Endodermal cell (in vitro differentiated cells): ENCODE measurements at regions not wholly inside any gene's neighbourhood (a gene's known extent, or its start where the extent isn't known, plus 50 kb on each side); places are given as distances from the start of the nearest gene placed in this dataset.

Source experiments
- DNase-seq: peaks from one replicate; pipeline ENCODE4 v3.0.0-alpha.2; 2017
- H3K27ac ChIP-seq: 2 replicates; pipeline ENCODE4 v1.5.1; 2013; ENCODE audit warnings: mild to moderate bottlenecking, low read depth, low read length, moderate library complexity
- H3K27me3 ChIP-seq: 2 replicates; pipeline ENCODE4 v1.6.1; 2013; ENCODE audit warnings: mild to moderate bottlenecking, low read length, moderate library complexity; ENCODE audit not compliant: insufficient read depth, control insufficient read depth, poor library complexity, severe bottlenecking
- H3K36me3 ChIP-seq: 2 replicates; pipeline ENCODE4 v1.7.0; 2013; ENCODE audit warnings: mild to moderate bottlenecking, low read length, moderate library complexity; ENCODE audit not compliant: control insufficient read depth, insufficient read depth
- H3K4me1 ChIP-seq: one replicate; pipeline ENCODE4 v1.7.0; 2013; ENCODE audit warnings: low read length; ENCODE audit not compliant: control insufficient read depth, insufficient read depth
- H3K4me3 ChIP-seq: 2 replicates; pipeline ENCODE4 v1.5.1; 2013; ENCODE audit warnings: mild to moderate bottlenecking, low read length, moderate library complexity
- H3K9ac ChIP-seq: 2 replicates; pipeline ENCODE4 v1.6.1; 2013; ENCODE audit warnings: mild to moderate bottlenecking, low read length, moderate library complexity; ENCODE audit not compliant: poor library complexity, severe bottlenecking; ENCODE audit errors: extremely low read depth
- H3K9me3 ChIP-seq: 2 replicates; pipeline ENCODE4 v1.6.1; 2013; ENCODE audit warnings: mild to moderate bottlenecking, low read length, moderate library complexity; ENCODE audit not compliant: control insufficient read depth
- H3K27ac Mint-ChIP-seq: 2 replicates; pipeline ENCODE4 v1.8.0; 2020; ENCODE audit warnings: mixed read lengths
- H3K27me3 Mint-ChIP-seq: 2 replicates; pipeline ENCODE4 v1.8.0; 2021; ENCODE audit warnings: mild to moderate bottlenecking, mixed read lengths; ENCODE audit not compliant: insufficient read depth
- H3K36me3 Mint-ChIP-seq: 2 replicates; pipeline ENCODE4 v1.8.0; 2020; ENCODE audit warnings: low read depth, mixed read lengths
- H3K4me1 Mint-ChIP-seq: 2 replicates; pipeline ENCODE4 v1.8.0; 2020; ENCODE audit warnings: mixed read lengths
- H3K4me3 Mint-ChIP-seq: 2 replicates; pipeline ENCODE4 v1.8.0; 2020; ENCODE audit warnings: mild to moderate bottlenecking, moderate library complexity, mixed read lengths
- H3K9me3 Mint-ChIP-seq: 2 replicates; pipeline ENCODE4 v1.8.0; 2020; ENCODE audit warnings: mild to moderate bottlenecking, mixed read lengths
- WGBS, 2 experiments: methylation state at CpG; one replicate each; pipeline versions ENCODE4 v1.1.5 to v1.1.7; 2013; ENCODE audit warnings: missing lambda C conversion rate in 2 of 2, mixed read lengths in 1 of 2; ENCODE audit not compliant: insufficient coverage in 1 of 2, insufficient read length in 1 of 2; 5-methylcytosine and 5-hydroxymethylcytosine counted together
- TF ChIP-seq, protein P1 (sequence below): fragments of 200-600 bp; sonication (generic); conservative IDR thresholded peaks from 2 replicates; pipeline ENCODE4 v1.5.0; 2021; ENCODE audit warnings: antibody characterized with exemption, mild to moderate bottlenecking

DNA sequence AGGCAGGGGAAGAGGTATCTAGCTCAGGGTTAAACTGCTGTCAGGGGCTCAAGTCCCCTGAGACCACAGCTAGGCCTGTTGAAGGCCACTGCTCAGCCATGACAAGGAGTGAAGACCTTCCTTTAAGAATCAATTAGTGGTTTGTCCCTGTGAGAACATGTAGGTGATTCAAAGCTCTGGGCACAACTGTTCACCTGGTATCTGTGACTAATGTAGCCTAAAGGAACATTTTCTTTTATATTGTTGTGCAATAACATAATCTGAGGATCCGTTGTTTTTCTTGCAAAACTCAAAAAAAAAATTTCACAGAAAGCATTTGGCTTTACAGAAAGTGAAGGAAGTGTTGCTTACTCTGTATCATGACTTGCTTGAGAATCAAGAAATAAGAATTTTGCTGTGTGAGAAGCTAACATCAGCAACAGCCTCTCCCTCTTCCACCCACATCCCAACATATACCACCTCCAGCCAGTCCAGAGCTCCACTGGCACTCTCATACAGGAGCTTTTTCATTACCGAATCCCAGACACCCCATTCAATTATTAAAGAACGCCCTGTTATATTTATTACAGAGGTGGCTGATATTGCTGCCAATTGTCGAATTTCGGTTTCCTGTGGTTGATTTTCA is 807.0 kb downstream of the TLE4 start:
- Histone ChIP-seq H3K9me3 (no peaks in the 10 kb centered on the region), H3K9ac (no peak overlapping the region), H3K27me3 (no peaks in the 10 kb centered on the region), H3K27ac (no peak overlapping the region), H3K36me3 (no peaks in the 10 kb centered on the region), H3K4me1 (no peaks in the 10 kb centered on the region), H3K4me3 (no peak overlapping the region)
- 75 to 96% methylated on average over 3 to 5 of the region's 5 CpGs for WGBS, 2 experiments
- no peak for DNase-seq
- no peak overlapping the region for H3K27ac Mint-ChIP-seq
- H3K27me3 Mint-ChIP-seq = no peaks in the 10 kb centered on the region
- no peaks in the 10 kb centered on the region for H3K36me3 Mint-ChIP-seq
- no peak overlapping the region for H3K4me3 Mint-ChIP-seq
- TF ChIP-seq, protein P1, sequence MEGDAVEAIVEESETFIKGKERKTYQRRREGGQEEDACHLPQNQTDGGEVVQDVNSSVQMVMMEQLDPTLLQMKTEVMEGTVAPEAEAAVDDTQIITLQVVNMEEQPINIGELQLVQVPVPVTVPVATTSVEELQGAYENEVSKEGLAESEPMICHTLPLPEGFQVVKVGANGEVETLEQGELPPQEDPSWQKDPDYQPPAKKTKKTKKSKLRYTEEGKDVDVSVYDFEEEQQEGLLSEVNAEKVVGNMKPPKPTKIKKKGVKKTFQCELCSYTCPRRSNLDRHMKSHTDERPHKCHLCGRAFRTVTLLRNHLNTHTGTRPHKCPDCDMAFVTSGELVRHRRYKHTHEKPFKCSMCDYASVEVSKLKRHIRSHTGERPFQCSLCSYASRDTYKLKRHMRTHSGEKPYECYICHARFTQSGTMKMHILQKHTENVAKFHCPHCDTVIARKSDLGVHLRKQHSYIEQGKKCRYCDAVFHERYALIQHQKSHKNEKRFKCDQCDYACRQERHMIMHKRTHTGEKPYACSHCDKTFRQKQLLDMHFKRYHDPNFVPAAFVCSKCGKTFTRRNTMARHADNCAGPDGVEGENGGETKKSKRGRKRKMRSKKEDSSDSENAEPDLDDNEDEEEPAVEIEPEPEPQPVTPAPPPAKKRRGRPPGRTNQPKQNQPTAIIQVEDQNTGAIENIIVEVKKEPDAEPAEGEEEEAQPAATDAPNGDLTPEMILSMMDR = no peak
- no peaks in the 10 kb centered on the region for H3K9me3 Mint-ChIP-seq
- H3K4me1 Mint-ChIP-seq = peaks cover 16% of the 10 kb centered on the region

DNA sequence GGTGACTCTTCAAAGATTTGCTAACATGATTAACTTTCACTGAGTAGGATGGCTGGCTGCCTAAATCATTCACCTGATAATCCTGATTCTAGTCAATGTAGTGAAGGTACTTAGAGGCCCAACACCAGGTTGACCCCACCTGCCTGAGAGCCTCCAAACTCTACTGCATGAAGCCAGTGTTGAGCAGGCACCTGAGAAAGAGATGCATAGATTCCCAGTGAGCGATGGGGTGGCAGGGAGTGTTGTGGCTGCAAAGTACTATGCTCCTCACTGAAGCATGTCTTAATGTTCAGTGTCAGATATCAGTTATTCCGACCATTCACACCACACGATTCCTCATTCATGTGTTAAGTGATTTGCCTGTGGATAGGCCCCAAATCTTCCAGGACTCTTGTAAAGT is 804.4 kb downstream of the TLE4 start:
- no peak for DNase-seq
- TF ChIP-seq, protein P1 = no peak
- H3K4me1 Mint-ChIP-seq = peaks cover 27% of the 10 kb centered on the region
- H3K36me3 Mint-ChIP-seq = no peaks in the 10 kb centered on the region
- no peaks in the 10 kb centered on the region for H3K27me3 Mint-ChIP-seq
- no peak overlapping the region for H3K27ac Mint-ChIP-seq
- no peaks in the 10 kb centered on the region for H3K4me1 ChIP-seq
- H3K9me3 Mint-ChIP-seq = no peaks in the 10 kb centered on the region
- no peaks in the 10 kb centered on the region for H3K36me3 ChIP-seq
- no peak overlapping the region for H3K9ac ChIP-seq
- no peak overlapping the region for H3K4me3 ChIP-seq
- H3K4me3 Mint-ChIP-seq = no peak overlapping the region
- H3K9me3 ChIP-seq = no peaks in the 10 kb centered on the region
- 87 to 100% methylated on average over 1 to 3 of the region's 3 CpGs for WGBS, 2 experiments
- no peaks in the 10 kb centered on the region for H3K27me3 ChIP-seq
- H3K27ac ChIP-seq = no peak overlapping the region

DNA sequence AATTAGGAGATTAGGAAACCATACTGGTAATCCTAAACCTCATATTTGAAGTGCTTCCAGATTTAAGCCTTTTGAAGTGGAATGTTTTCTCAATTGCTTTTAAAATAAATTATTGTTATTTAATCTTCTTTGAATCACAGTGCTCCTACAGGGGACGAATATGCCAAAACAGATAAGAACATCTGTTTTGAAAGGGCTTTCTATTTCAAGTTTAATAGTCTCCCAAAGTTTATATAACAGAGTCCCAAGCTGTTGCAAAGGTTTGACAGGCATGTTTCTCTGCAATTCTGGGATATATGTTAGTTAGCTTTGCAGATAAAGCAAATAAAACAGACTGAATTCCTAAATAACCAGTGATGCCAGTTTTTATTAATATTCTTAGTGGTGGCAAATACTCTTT is 803.7 kb downstream of the TLE4 start:
- Histone ChIP-seq H3K4me3 (no peak overlapping the region), H3K36me3 (no peaks in the 10 kb centered on the region), H3K27me3 (no peaks in the 10 kb centered on the region), H3K27ac (no peak overlapping the region), H3K9ac (no peak overlapping the region), H3K9me3 (no peaks in the 10 kb centered on the region), H3K4me1 (no peaks in the 10 kb centered on the region)
- H3K36me3 Mint-ChIP-seq = no peaks in the 10 kb centered on the region
- H3K4me3 Mint-ChIP-seq = no peak overlapping the region
- WGBS, 2 experiments = 89% methylated on average over 1 of the region's 1 CpG; no CpG with 5 or more reads in 1 of the 2 experiments
- peaks cover 28% of the 10 kb centered on the region for H3K4me1 Mint-ChIP-seq
- no peaks in the 10 kb centered on the region for H3K9me3 Mint-ChIP-seq
- TF ChIP-seq, protein P1 = no peak
- no peak overlapping the region for H3K27ac Mint-ChIP-seq
- no peaks in the 10 kb centered on the region for H3K27me3 Mint-ChIP-seq
- no peak for DNase-seq
